HUES48 (cell line): ENCODE measurements at regions not wholly inside any gene's neighbourhood (a gene's known extent, or its start where the extent isn't known, plus 50 kb on each side); places are given as distances from the start of the nearest gene placed in this dataset.

Experiments
- H3K27ac ChIP-seq: one replicate; pipeline ENCODE4 v1.7.0; 2013; ENCODE audit warnings: low read depth, low read length, inconsistent platforms
- H3K27me3 ChIP-seq: 2 replicates; pipeline ENCODE4 v1.6.1; 2013; ENCODE audit warnings: mild to moderate bottlenecking, low read length; ENCODE audit not compliant: control insufficient read depth, insufficient read depth
- H3K36me3 ChIP-seq: 2 replicates; pipeline ENCODE4 v1.6.1; 2013; ENCODE audit warnings: low read length; ENCODE audit not compliant: control insufficient read depth, insufficient read depth
- H3K4me1 ChIP-seq: 2 replicates; pipeline ENCODE4 v1.6.1; 2013; ENCODE audit warnings: mild to moderate bottlenecking, low read length; ENCODE audit not compliant: control insufficient read depth, insufficient read depth
- H3K4me3 ChIP-seq: 2 replicates; pipeline ENCODE4 v1.5.1; 2013; ENCODE audit warnings: mild to moderate bottlenecking, low read depth, low read length
- H3K9ac ChIP-seq: 2 replicates; pipeline ENCODE4 v1.6.1; 2013; ENCODE audit warnings: mild to moderate bottlenecking, low read depth, low read length, moderate library complexity
- H3K9me3 ChIP-seq: 2 replicates; pipeline ENCODE4 v1.6.1; 2013; ENCODE audit warnings: low read length; ENCODE audit not compliant: control insufficient read depth, insufficient read depth

GRCh38 chr6:15843226-15843625 lies 180.4 kb upstream of the DTNBP1 start:
- no peaks in the 10 kb centered on the region for H3K27me3 ChIP-seq
- peaks cover 5% of the 10 kb centered on the region; the same call in 1 of the 2 replicates for H3K4me1 ChIP-seq
- H3K27ac ChIP-seq, result no peak overlapping the region
- no peaks in the 10 kb centered on the region for H3K9me3 ChIP-seq
- H3K9ac ChIP-seq, result no peak overlapping the region
- H3K4me3 ChIP-seq, result no peak overlapping the region
- no peaks in the 10 kb centered on the region for H3K36me3 ChIP-seq

- no peak overlapping the region for H3K9ac ChIP-seq
- H3K4me3 ChIP-seq, result no peak overlapping the region
- no peaks in the 10 kb centered on the region for H3K36me3 ChIP-seq
- no peaks in the 10 kb centered on the region for H3K9me3 ChIP-seq
- H3K27ac ChIP-seq, result no peak overlapping the region
- peaks cover 5% of the 10 kb centered on the region; the same call in 1 of the 2 replicates for H3K4me1 ChIP-seq
- no peaks in the 10 kb centered on the region for H3K27me3 ChIP-seq
Observed at GRCh38 chr6:15842727-15843117, 179.9 kb upstream of the DTNBP1 start.

GRCh38 chr6:15841937-15842726 lies 179.3 kb upstream of the DTNBP1 start:
- Histone ChIP-seq H3K9ac (no peak overlapping the region), H3K4me3 (no peak overlapping the region), H3K9me3 (no peaks in the 10 kb centered on the region), H3K27me3 (no peaks in the 10 kb centered on the region), H3K36me3 (no peaks in the 10 kb centered on the region), H3K27ac (no peak overlapping the region), H3K4me1 (peaks cover 5% of the 10 kb centered on the region; the same call in 1 of the 2 replicates)

- H3K9me3 ChIP-seq, result no peaks in the 10 kb centered on the region
- no peaks in the 10 kb centered on the region for H3K27me3 ChIP-seq
- no peak overlapping the region for H3K9ac ChIP-seq
- H3K4me3 ChIP-seq, result no peak overlapping the region
- H3K4me1 ChIP-seq, result peaks cover 5% of the 10 kb centered on the region; the same call in 1 of the 2 replicates
- H3K36me3 ChIP-seq, result no peaks in the 10 kb centered on the region
- H3K27ac ChIP-seq, result no peak overlapping the region
Observed at GRCh38 chr6:15839969-15840541, 177.2 kb upstream of the DTNBP1 start.

- no peak overlapping the region for H3K4me3 ChIP-seq
- H3K9me3 ChIP-seq, result no peaks in the 10 kb centered on the region
- no peaks in the 10 kb centered on the region for H3K27me3 ChIP-seq
- no peaks in the 10 kb centered on the region for H3K4me1 ChIP-seq
- H3K27ac ChIP-seq, result no peak overlapping the region
- no peak overlapping the region for H3K9ac ChIP-seq
- H3K36me3 ChIP-seq, result no peaks in the 10 kb centered on the region
Observed at GRCh38 chr6:15837205-15837604, 174.4 kb upstream of the DTNBP1 start.

- H3K9ac ChIP-seq, result no peak overlapping the region
- no peak overlapping the region for H3K27ac ChIP-seq
- H3K4me3 ChIP-seq, result no peak overlapping the region
- H3K9me3 ChIP-seq, result no peaks in the 10 kb centered on the region
- H3K4me1 ChIP-seq, result no peaks in the 10 kb centered on the region
- H3K36me3 ChIP-seq, result no peaks in the 10 kb centered on the region
- 0 out of 2 replicates have a peak, but pooled peaks cover 3% of the 10 kb centered on the region for H3K27me3 ChIP-seq
Observed at GRCh38 chr6:15832841-15833240, 170.0 kb upstream of the DTNBP1 start.

GRCh38 chr6:15829156-15829555 lies 166.3 kb upstream of the DTNBP1 start:
- H3K27me3 ChIP-seq, result 0 out of 2 replicates have a peak, but pooled peaks cover 3% of the 10 kb centered on the region
- H3K9ac ChIP-seq, result no peak overlapping the region
- no peaks in the 10 kb centered on the region for H3K36me3 ChIP-seq
- no peak overlapping the region for H3K4me3 ChIP-seq
- H3K9me3 ChIP-seq, result no peaks in the 10 kb centered on the region
- H3K27ac ChIP-seq, result no peak overlapping the region
- H3K4me1 ChIP-seq, result no peaks in the 10 kb centered on the region

- H3K9ac ChIP-seq, result no peak overlapping the region
- H3K36me3 ChIP-seq, result no peaks in the 10 kb centered on the region
- no peak overlapping the region for H3K4me3 ChIP-seq
- H3K27me3 ChIP-seq, result 0 out of 2 replicates have a peak, but pooled peaks cover 3% of the 10 kb centered on the region
- no peak overlapping the region for H3K27ac ChIP-seq
- H3K4me1 ChIP-seq, result no peaks in the 10 kb centered on the region
- H3K9me3 ChIP-seq, result no peaks in the 10 kb centered on the region
Observed at GRCh38 chr6:15827496-15828255, 164.8 kb upstream of the DTNBP1 start.

- Histone ChIP-seq H3K4me3 (no peak overlapping the region), H3K9me3 (no peaks in the 10 kb centered on the region), H3K9ac (no peak overlapping the region), H3K36me3 (no peaks in the 10 kb centered on the region), H3K4me1 (no peaks in the 10 kb centered on the region), H3K27ac (no peak overlapping the region), H3K27me3 (0 out of 2 replicates have a peak, but pooled peaks cover 3% of the 10 kb centered on the region)
Observed at GRCh38 chr6:15826814-15827318, 164.0 kb upstream of the DTNBP1 start.

GRCh38 chr6:15825332-15825930 lies 162.6 kb upstream of the DTNBP1 start:
- Histone ChIP-seq H3K4me3 (no peak overlapping the region), H3K4me1 (no peaks in the 10 kb centered on the region)

More at GRCh38 chr6:15825332-15825930, 162.6 kb upstream of the DTNBP1 start:
- 0 out of 2 replicates have a peak, but pooled peaks cover 3% of the 10 kb centered on the region for H3K27me3 ChIP-seq
- no peaks in the 10 kb centered on the region for H3K9me3 ChIP-seq
- no peak overlapping the region for H3K27ac ChIP-seq
- no peaks in the 10 kb centered on the region for H3K36me3 ChIP-seq
- H3K9ac ChIP-seq, result no peak overlapping the region
